ENCODE measurements at regions not wholly inside any gene's neighbourhood (a gene's known extent, or its start where the extent isn't known, plus 50 kb on each side); places are given as distances from the start of the nearest gene placed in this dataset.
"Not testable (repeated sequence)": the region's sequence is repeated elsewhere in the genome, so short reads cannot be mapped to it uniquely, and the experiment has no call there.

- H3K9me3 ChIP-seq: peaks cover 4% of the 10 kb centered on the region
- DNase-seq: no peak
- no peaks in the 10 kb centered on the region for H3K27me3 ChIP-seq
- H3K27ac ChIP-seq: no peak overlapping the region
- no peaks in the 10 kb centered on the region for H3K4me1 ChIP-seq
- H3K36me3 ChIP-seq: no peaks in the 10 kb centered on the region
- H3K9ac ChIP-seq (ENCODE audit: low read depth in 2 of 2, low read length in 2 of 2): no peak overlapping the region
- intact Hi-C loops (cut with DNase I): no loop called here
- H3K4me3 ChIP-seq: no peak overlapping the region
- no peak for TF ChIP-seq CTCF (IDR thresholded peaks at IDR 0.05)
These were observed 65.2 kb downstream of the EDN1 start for GRCh38 chr6:12355354-12355753.

GRCh38 chr6:12356431-12356830 is 66.3 kb downstream of the EDN1 start:
- Histone ChIP-seq H3K36me3 (no peaks in the 10 kb centered on the region), H3K9me3 (peaks cover 3% of the 10 kb centered on the region), H3K4me3 (no peak overlapping the region), H3K9ac (ENCODE audit: low read depth in 2 of 2, low read length in 2 of 2) (no peak overlapping the region), H3K27ac (no peak overlapping the region), H3K27me3 (no peaks in the 10 kb centered on the region), H3K4me1 (no peaks in the 10 kb centered on the region)
- no peak for TF ChIP-seq CTCF (IDR thresholded peaks at IDR 0.05)
- intact Hi-C loops (cut with DNase I): no loop called here
- DNase-seq: no peak

DNA sequence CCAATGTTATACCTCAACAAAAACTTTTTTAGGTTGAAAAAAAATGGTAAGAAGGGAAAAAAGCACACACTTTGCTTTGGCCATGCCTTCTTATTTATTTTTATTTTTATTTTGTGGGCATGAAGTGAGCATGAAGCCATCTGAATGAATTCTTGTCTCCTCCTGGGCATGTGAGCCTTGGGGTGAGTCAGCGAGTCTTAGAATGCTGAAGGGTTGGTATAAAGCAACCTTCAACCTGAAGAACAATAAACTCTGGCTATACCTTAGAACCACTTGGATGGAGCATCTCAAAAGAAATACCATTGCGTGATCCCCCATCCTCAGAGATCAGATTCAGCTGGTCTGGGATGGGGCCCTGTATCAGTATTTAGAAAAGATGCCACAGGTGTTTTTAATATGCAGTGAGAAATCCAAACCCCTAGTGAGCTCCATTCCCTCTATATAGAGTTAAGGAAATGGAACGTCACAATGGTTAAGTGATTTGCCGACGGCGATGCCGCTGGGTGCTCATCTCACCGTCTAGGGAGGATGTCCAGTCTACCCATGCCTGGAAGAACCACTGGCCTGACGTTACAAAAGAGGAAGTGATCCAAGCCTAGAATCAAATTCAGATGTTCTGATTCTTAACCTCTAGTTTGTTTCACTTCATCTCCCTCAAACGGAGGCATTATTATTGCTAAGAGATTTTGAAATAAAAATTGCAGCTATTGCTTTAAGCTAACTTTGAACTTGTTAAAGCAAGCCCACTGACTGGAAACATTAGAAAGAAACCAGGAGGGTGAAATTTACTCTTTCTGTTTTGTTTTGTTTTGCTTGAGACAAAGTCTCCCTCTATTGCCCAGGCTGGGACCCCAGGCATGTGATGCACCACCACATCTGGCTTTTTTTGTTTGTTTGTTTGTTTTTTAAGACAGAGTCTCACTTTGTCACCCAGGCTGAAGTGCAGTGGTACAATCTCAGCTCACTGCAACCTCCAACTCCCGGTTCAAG is 67.1 kb downstream of the EDN1 start:
- intact Hi-C loops (cut with DNase I): no loop called here
- no peaks in the 10 kb centered on the region for H3K36me3 ChIP-seq
- TF ChIP-seq CTCF (IDR thresholded peaks at IDR 0.05): no peak
- no peaks in the 10 kb centered on the region for H3K27me3 ChIP-seq
- H3K9ac ChIP-seq (ENCODE audit: low read depth in 2 of 2, low read length in 2 of 2): no peak overlapping the region
- no peaks in the 10 kb centered on the region for H3K9me3 ChIP-seq
- DNase-seq: no peak
- no peak overlapping the region for H3K4me3 ChIP-seq
- H3K27ac ChIP-seq: no peak overlapping the region
- H3K4me1 ChIP-seq: no peaks in the 10 kb centered on the region

DNA sequence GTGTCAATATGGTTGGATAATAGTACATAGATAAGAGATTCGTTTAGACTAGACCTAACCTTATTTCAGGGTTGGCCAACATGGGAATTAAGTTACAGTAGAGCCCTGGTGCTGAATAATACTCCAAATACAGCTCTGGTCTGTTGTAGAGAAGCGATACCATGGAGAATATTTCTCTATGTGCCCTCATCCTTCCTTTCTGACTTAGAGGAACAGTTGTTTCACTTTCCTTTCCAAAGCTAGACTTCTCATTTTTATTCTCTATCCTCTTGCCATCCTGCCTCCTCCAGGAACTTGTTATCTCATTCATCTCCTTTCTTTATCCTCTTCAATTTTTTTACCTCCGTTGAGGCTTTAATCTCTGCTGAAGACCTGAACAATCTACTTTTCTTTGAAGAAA is 68.9 kb downstream of the EDN1 start:
- no peaks in the 10 kb centered on the region for H3K9me3 ChIP-seq
- intact Hi-C loops (cut with DNase I): no loop called here
- DNase-seq: no peak
- H3K9ac ChIP-seq (ENCODE audit: low read depth in 2 of 2, low read length in 2 of 2): no peak overlapping the region
- H3K27ac ChIP-seq: no peak overlapping the region
- no peaks in the 10 kb centered on the region for H3K4me1 ChIP-seq
- H3K36me3 ChIP-seq: no peaks in the 10 kb centered on the region
- no peaks in the 10 kb centered on the region for H3K27me3 ChIP-seq
- no peak overlapping the region for H3K4me3 ChIP-seq
- no peak for TF ChIP-seq CTCF (IDR thresholded peaks at IDR 0.05)

- Histone ChIP-seq H3K4me3 (no peak overlapping the region), H3K9me3 (no peaks in the 10 kb centered on the region), H3K27me3 (no peaks in the 10 kb centered on the region), H3K9ac (ENCODE audit: low read depth in 2 of 2, low read length in 2 of 2) (no peak overlapping the region), H3K4me1 (no peaks in the 10 kb centered on the region), H3K36me3 (no peaks in the 10 kb centered on the region), H3K27ac (no peak overlapping the region)
- DNase-seq: no peak
- intact Hi-C loops (cut with DNase I): no loop called here
- no peak for TF ChIP-seq CTCF (IDR thresholded peaks at IDR 0.05)
These were observed 71.0 kb downstream of the EDN1 start for GRCh38 chr6:12361042-12361765.

DNA sequence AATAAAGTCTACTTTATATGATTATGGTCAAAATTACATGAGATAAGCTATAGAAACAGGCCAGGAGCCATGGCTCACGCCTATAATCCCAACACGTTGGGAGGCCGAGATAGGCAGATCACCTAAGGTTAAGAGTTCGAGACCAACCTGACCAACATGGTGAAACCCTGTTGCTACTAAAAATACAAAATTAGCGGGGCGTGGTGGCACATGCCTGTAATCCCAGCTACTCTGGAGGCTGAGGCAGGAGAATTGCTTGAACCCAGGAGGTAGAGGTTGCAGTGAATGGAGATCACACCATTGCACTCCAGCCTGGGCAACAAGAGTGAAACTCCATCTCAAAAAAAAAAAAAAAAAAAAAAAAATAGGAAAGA is 73.1 kb downstream of the EDN1 start:
- intact Hi-C loops (cut with DNase I); DNase-seq; H3K9me3 ChIP-seq; H3K9ac ChIP-seq (ENCODE audit: low read depth in 2 of 2, low read length in 2 of 2); H3K4me1 ChIP-seq; H3K4me3 ChIP-seq; H3K27me3 ChIP-seq; H3K36me3 ChIP-seq: not testable (repeated sequence)
- peak overlapping the region; percentile 83 for H3K27ac ChIP-seq
